GM12878 (cell line): ENCODE measurements at regions not wholly inside any gene's neighbourhood (a gene's known extent, or its start where the extent isn't known, plus 50 kb on each side); places are given as distances from the start of the nearest gene placed in this dataset.

ENCODE experiments used
- ATAC-seq: fragments of 200-7000 bp; cut with Tn5 transposase; 3 replicates; pipeline ENCODE4 v1.9.1; 2020; ENCODE audit warnings: mild to moderate bottlenecking, moderate library complexity
- BruUV-seq: library from RNA; stranded (reverse); fragments of 400-500 nt; replicated peaks from 2 replicates; lab custom pipeline; 2021; lab: Mats Ljungman, UMichigan
- CTCF ChIA-PET: fragments of 300-600 bp; sonication (Branson Sonifier 250); formaldehyde crosslinking; extraction: SDS; loops from one replicate; lab custom pipeline; 2021; ENCODE audit warnings: inconsistent platforms; lab: Yijun Ruan, JAX
- POLR2A ChIA-PET: fragments of 350-600 bp; formaldehyde crosslinking; extraction: SDS; loops from one replicate; lab custom pipeline; 2021; ENCODE audit warnings: inconsistent platforms; lab: Charles Lee
- RAD21 ChIA-PET: fragments of 300-600 bp; sonication (Branson Sonifier 250); formaldehyde crosslinking; loops from one replicate; lab custom pipeline; 2023; ENCODE audit warnings: antibody characterized with exemption; ENCODE audit not compliant: unreplicated experiment; lab: Charles Lee
- SMC1A ChIA-PET: fragments of 300-600 bp; sonication (Branson Sonifier 250); formaldehyde crosslinking; loops from one replicate; lab custom pipeline; 2023; ENCODE audit not compliant: unreplicated experiment, uncharacterized antibody; lab: Charles Lee
- DNase-seq: peaks from one replicate; pipeline ENCODE4 v3.0.0-alpha.2; 2011; ENCODE audit warnings: low read depth, low spot score
- FAIRE-seq: peaks from 3 replicates; lab custom pipeline; 2011; peaks lifted over from hg19 to GRCh38; lab: Jason Lieb, UNC
- H2AFZ ChIP-seq: 2 replicates; pipeline ENCODE4 v1.6.0; 2011; ENCODE audit warnings: low read depth, low read length, control low read depth; ENCODE audit not compliant: control insufficient read depth
- H3K27ac ChIP-seq: 2 replicates; pipeline ENCODE4 v1.5.1; 2011; ENCODE audit warnings: control low read depth; ENCODE audit not compliant: control insufficient read depth, insufficient read depth
- H3K27me3 ChIP-seq, 2 experiments: replicated peaks in 1 of 2; 2 replicates each; pipeline versions ENCODE4 v1.6.0 to v1.6.1; 2011; ENCODE audit warnings: low read length in 1 of 2; ENCODE audit not compliant: control insufficient read depth in 2 of 2, insufficient read depth in 2 of 2
- H3K36me3 ChIP-seq, 2 experiments: 2 replicates each; pipeline ENCODE4 v1.5.1; 2011; ENCODE audit warnings: low read length in 1 of 2; ENCODE audit not compliant: control insufficient read depth in 2 of 2, insufficient read depth in 2 of 2
- H3K4me1 ChIP-seq: 2 replicates; pipeline ENCODE4 v1.6.1; 2011; ENCODE audit warnings: mild to moderate bottlenecking, low read length, moderate library complexity, mixed read lengths; ENCODE audit not compliant: control insufficient read depth, insufficient read depth
- H3K4me2 ChIP-seq: 2 replicates; pipeline ENCODE4 v1.6.0; 2011; ENCODE audit warnings: control low read depth; ENCODE audit not compliant: control insufficient read depth, insufficient read depth
- H3K4me3 ChIP-seq: fragments of 200-600 bp; sonication (generic); 2 replicates; pipeline ENCODE4 v1.5.1; 2016
- H3K79me2 ChIP-seq: 2 replicates; pipeline ENCODE4 v1.6.0; 2011; ENCODE audit warnings: low read length; ENCODE audit not compliant: control insufficient read depth, insufficient read depth
- H3K9ac ChIP-seq: 2 replicates; pipeline ENCODE4 v1.8.0; 2011; ENCODE audit warnings: low read length, control low read depth, mixed read lengths; ENCODE audit not compliant: control insufficient read depth, insufficient read depth
- H3K9me3 ChIP-seq: replicated peaks from 3 replicates; pipeline ENCODE4 v1.5.1; 2011; ENCODE audit warnings: mild to moderate bottlenecking, low read length; ENCODE audit not compliant: control insufficient read depth, insufficient read depth
- H4K20me1 ChIP-seq: 2 replicates; pipeline ENCODE4 v1.6.0; 2011; ENCODE audit not compliant: control insufficient read depth, insufficient read depth
- ATF2 ChIP-seq: IDR thresholded peaks from 2 replicates; pipeline ENCODE4 v1.6.1; 2012; ENCODE audit warnings: low read length, inconsistent platforms
- CHD2 ChIP-seq: IDR thresholded peaks from 2 replicates; pipeline ENCODE4 v1.6.1; 2011; ENCODE audit warnings: low read depth, low read length, improper control_type of control experiment, borderline replicate concordance
- ELK1 ChIP-seq: IDR thresholded peaks from 2 replicates; pipeline ENCODE4 v1.6.1; 2012; ENCODE audit warnings: low read depth, low read length, improper control_type of control experiment
- HCFC1 ChIP-seq: fragments of 150-350 bp; IDR thresholded peaks from 2 replicates; pipeline ENCODE4 v1.6.1; 2014; ENCODE audit warnings: low read length
- HDAC2 ChIP-seq: fragments of 200-600 bp; sonication (generic); IDR thresholded peaks from 2 replicates; pipeline ENCODE4 v1.6.1; 2017
- IRF5 ChIP-seq: fragments of 450-650 bp; IDR thresholded peaks from 2 replicates; pipeline ENCODE4 v1.6.1; 2017; ENCODE audit warnings: borderline replicate concordance
- LARP7 ChIP-seq: fragments of 450-650 bp; IDR thresholded peaks from 2 replicates; pipeline ENCODE4 v1.6.1; 2017; ENCODE audit warnings: mild to moderate bottlenecking
- POLR2A ChIP-seq: IDR thresholded peaks from 2 replicates; pipeline ENCODE4 v1.6.1; 2011; ENCODE audit warnings: low read depth, mild to moderate bottlenecking, low read length
- POU2F2 ChIP-seq: IDR thresholded peaks from 3 replicates; pipeline ENCODE4 v1.6.1; 2011; ENCODE audit warnings: low read depth, mild to moderate bottlenecking, low read length, borderline replicate concordance
- PRDM15 ChIP-seq: fragments of 450-650 bp; formaldehyde crosslinking; IDR thresholded peaks from 2 replicates; pipeline ENCODE4 v1.4.0; 2020; ENCODE audit warnings: mild to moderate bottlenecking, moderate library complexity
- SP1 ChIP-seq: IDR thresholded peaks from one replicate; pipeline ENCODE4 v1.6.1; 2011; ENCODE audit warnings: low read depth, low read length
- SREBF2 ChIP-seq: IDR thresholded peaks from 2 replicates; pipeline ENCODE4 v1.6.1; 2012; ENCODE audit warnings: mild to moderate bottlenecking, low read length
- WRNIP1 ChIP-seq: IDR thresholded peaks from 2 replicates; pipeline ENCODE4 v1.6.1; 2011; ENCODE audit warnings: low read depth, low read length, improper control_type of control experiment, borderline replicate concordance
- ZBTB11 ChIP-seq: fragments of 450-650 bp; formaldehyde crosslinking; IDR thresholded peaks from 2 replicates; pipeline ENCODE4 v1.5.0; 2022; ENCODE audit warnings: mild to moderate bottlenecking, missing genetic modification characterization
- WGBS: methylation state at CpG from one replicate; pipeline ENCODE4 v1.1.6; 2016; ENCODE audit warnings: low lambda C conversion rate; ENCODE audit not compliant: insufficient replicate concordance, insufficient coverage; ENCODE audit errors: missing lambda C conversion rate; 5-methylcytosine and 5-hydroxymethylcytosine counted together
- in situ Hi-C: fragments of 300-500 bp; cut with MboI; formaldehyde crosslinking; loops from 9 replicates; pipeline ENCODE4 v1.14.3; 2018; ENCODE audit warnings: mixed read lengths
- intact Hi-C: fragments of 100-400 bp; cut with micrococcal nuclease; formaldehyde crosslinking; loops from one replicate; pipeline ENCODE4 v1.14.2; 2022; ENCODE audit not compliant: unreplicated experiment

GRCh38 chr11:110358336-110358735 is 61.9 kb upstream of the RDX start:
- Histone ChIP-seq H3K79me2 (no peaks in the 10 kb centered on the region), H3K4me3 (no peak overlapping the region), H3K36me3 (no peaks in the 10 kb centered on the region), H3K27me3 (no peaks in the 10 kb centered on the region), H3K4me1 (peaks cover 6% of the 10 kb centered on the region; the same call in 1 of the 2 replicates), H2AFZ (no peak overlapping the region), H3K9me3 (no peaks in the 10 kb centered on the region; the same call in 2 of the 3 replicates), H3K27ac (no peak overlapping the region), H4K20me1 (no peaks in the 10 kb centered on the region), H3K9ac (no peak overlapping the region), H3K4me2 (no peak overlapping the region)
- WGBS, result 98% methylated on average over 3 of the region's 3 CpGs
- ATAC-seq (no peak), DNase-seq (no peak), FAIRE-seq (no peak)
- intact Hi-C loops (no loop called here), in situ Hi-C loops (no loop called here)
- ChIA-PET POLR2A (interaction anchor here (0.6 to 0.7 kb wide), 3 partner anchors 29 to 60 kb away, joined by 4 to 6 read pairs (median 4); no protein-coding TSS in a partner anchor), RAD21 (interaction anchor here (0.6 kb wide), 1 partner anchor 30 kb away, joined by 3 read pairs; no protein-coding TSS in a partner anchor), SMC1A (interaction anchor here (0.7 to 1.7 kb wide), 4 partner anchors 9 to 493 kb away, joined by 3 to 7 read pairs (median 6); no protein-coding TSS in a partner anchor), CTCF (interaction anchor here (0.6 kb wide), 1 partner anchor 156 kb away, joined by 3 read pairs; no protein-coding TSS in a partner anchor)
- no TSS peak for BruUV-seq
- TF ChIP-seq ELK1 (no peak), WRNIP1 (no peak), HDAC2 (no peak), SP1 (no peak), CHD2 (no peak), POLR2A (no peak), PRDM15 (CRISPR knock-in tag) (no peak), HCFC1 (no peak), ATF2 (no peak), SREBF2 (no peak), IRF5 (no peak), LARP7 (no peak), POU2F2 (no peak), ZBTB11 (CRISPR knock-in tag) (no peak)
